ENCODE measurements at regions not wholly inside any gene's neighbourhood (a gene's known extent, or its start where the extent isn't known, plus 50 kb on each side); places are given as distances from the start of the nearest gene placed in this dataset.

DNA sequence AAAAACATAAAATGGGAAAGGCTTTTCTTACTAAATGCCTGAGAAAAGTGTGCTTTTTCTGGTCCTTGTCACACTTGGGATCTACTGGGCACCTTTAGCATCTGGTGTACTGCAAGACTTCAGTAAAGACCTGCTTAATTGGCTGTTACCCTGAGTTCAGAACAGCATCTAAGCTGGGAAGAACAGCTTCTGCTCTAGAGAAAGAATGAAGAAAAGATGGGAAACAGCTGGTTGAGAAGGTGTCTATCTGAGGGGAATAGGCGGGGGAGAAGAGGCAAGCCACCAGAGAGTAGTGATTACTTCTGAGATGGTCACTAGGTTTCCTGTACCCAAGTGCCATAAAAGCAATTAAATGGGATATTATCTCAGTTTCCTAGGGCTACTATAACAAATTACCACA, 128.2 kb upstream of the SPACA1 start:
- TF ChIP-seq EZH2phosphoT487 (IDR thresholded peaks at IDR 0.05; ENCODE audit: insufficient read depth, low read depth) (no peak), EZH2 (IDR thresholded peaks at IDR 0.05; ENCODE audit: insufficient read depth, poor library complexity, severe bottlenecking) (no peak)

All from GM23248 (cell line).